Smooth muscle cell (in vitro differentiated cells): ENCODE measurements at regions not wholly inside any gene's neighbourhood (a gene's known extent, or its start where the extent isn't known, plus 50 kb on each side); places are given as distances from the start of the nearest gene placed in this dataset.
"Not testable (repeated sequence)": the region's sequence is repeated elsewhere in the genome, so short reads cannot be mapped to it uniquely, and the experiment has no call there.

Experiments used
- DNase-seq: peaks from one replicate; lab custom pipeline; 2025; ENCODE audit not compliant: unreplicated experiment; lab: John Stamatoyannopoulos, UW
- H2AFZ ChIP-seq: fragments of 200-600 bp; sonication (generic); 2 replicates; pipeline ENCODE4 v1.6.0; 2016; ENCODE audit warnings: antibody characterized with exemption, low read depth, mild to moderate bottlenecking
- H3F3A ChIP-seq: fragments of 200-600 bp; sonication (generic); 2 replicates; pipeline ENCODE4 v1.6.0; 2017; ENCODE audit warnings: antibody characterized with exemption, low read depth
- H3K27ac ChIP-seq: fragments of 200-600 bp; sonication (generic); 2 replicates; pipeline ENCODE4 v1.5.1; 2016; ENCODE audit warnings: low read depth, mild to moderate bottlenecking
- H3K27me3 ChIP-seq: fragments of 200-600 bp; sonication (generic); 2 replicates; pipeline ENCODE4 v1.6.1; 2016; ENCODE audit warnings: low read depth, mild to moderate bottlenecking
- H3K36me3 ChIP-seq: fragments of 200-600 bp; sonication (generic); 2 replicates; pipeline ENCODE4 v1.5.1; 2016; ENCODE audit warnings: low read depth
- H3K4me1 ChIP-seq: fragments of 200-600 bp; sonication (generic); 2 replicates; pipeline ENCODE4 v1.5.1; 2016; ENCODE audit warnings: low read depth
- H3K4me2 ChIP-seq: fragments of 200-600 bp; sonication (generic); 2 replicates; pipeline ENCODE4 v1.6.0; 2016; ENCODE audit warnings: mild to moderate bottlenecking
- H3K4me3 ChIP-seq: fragments of 200-600 bp; sonication (generic); 2 replicates; pipeline ENCODE4 v1.5.1; 2016; ENCODE audit warnings: mild to moderate bottlenecking
- H3K79me2 ChIP-seq: fragments of 200-600 bp; sonication (generic); 2 replicates; pipeline ENCODE4 v1.6.0; 2016; ENCODE audit warnings: low read depth, mild to moderate bottlenecking
- H3K9ac ChIP-seq: fragments of 200-600 bp; sonication (generic); 2 replicates; pipeline ENCODE4 v1.6.0; 2016; ENCODE audit warnings: low read depth
- H3K9me3 ChIP-seq: fragments of 200-600 bp; sonication (generic); replicated peaks from 2 replicates; pipeline ENCODE4 v1.5.1; 2016; ENCODE audit warnings: low read depth
- H4K20me1 ChIP-seq: fragments of 200-600 bp; sonication (generic); 2 replicates; pipeline ENCODE4 v1.6.0; 2016; ENCODE audit warnings: low read depth
- WGBS: methylation state at CpG from one replicate; pipeline ENCODE4 v1.1.7; 2016; ENCODE audit warnings: low lambda C conversion rate; 5-methylcytosine and 5-hydroxymethylcytosine counted together
- TF ChIP-seq, protein P1 (sequence below): fragments of 200-600 bp; sonication (generic); IDR thresholded peaks from 2 replicates; pipeline ENCODE4 v1.5.1; 2017; ENCODE audit warnings: borderline replicate concordance, mild to moderate bottlenecking, antibody characterized with exemption; ENCODE audit not compliant: insufficient read depth, poor library complexity, severe bottlenecking

GRCh38 chr13:85132986-85133385, 666.2 kb downstream of the SLITRK6 start:
- H3K36me3 ChIP-seq = no peaks in the 10 kb centered on the region
- no peaks in the 10 kb centered on the region for H3K27me3 ChIP-seq
- H3K4me3 ChIP-seq = no peak overlapping the region
- H3K79me2 ChIP-seq = no peaks in the 10 kb centered on the region
- no peaks in the 10 kb centered on the region for H3K9me3 ChIP-seq
- H2AFZ ChIP-seq = no peak overlapping the region
- no peaks in the 10 kb centered on the region for H4K20me1 ChIP-seq
- TF ChIP-seq, protein P1, sequence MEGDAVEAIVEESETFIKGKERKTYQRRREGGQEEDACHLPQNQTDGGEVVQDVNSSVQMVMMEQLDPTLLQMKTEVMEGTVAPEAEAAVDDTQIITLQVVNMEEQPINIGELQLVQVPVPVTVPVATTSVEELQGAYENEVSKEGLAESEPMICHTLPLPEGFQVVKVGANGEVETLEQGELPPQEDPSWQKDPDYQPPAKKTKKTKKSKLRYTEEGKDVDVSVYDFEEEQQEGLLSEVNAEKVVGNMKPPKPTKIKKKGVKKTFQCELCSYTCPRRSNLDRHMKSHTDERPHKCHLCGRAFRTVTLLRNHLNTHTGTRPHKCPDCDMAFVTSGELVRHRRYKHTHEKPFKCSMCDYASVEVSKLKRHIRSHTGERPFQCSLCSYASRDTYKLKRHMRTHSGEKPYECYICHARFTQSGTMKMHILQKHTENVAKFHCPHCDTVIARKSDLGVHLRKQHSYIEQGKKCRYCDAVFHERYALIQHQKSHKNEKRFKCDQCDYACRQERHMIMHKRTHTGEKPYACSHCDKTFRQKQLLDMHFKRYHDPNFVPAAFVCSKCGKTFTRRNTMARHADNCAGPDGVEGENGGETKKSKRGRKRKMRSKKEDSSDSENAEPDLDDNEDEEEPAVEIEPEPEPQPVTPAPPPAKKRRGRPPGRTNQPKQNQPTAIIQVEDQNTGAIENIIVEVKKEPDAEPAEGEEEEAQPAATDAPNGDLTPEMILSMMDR = no peak
- H3F3A ChIP-seq = no peaks in the 10 kb centered on the region
- no peak overlapping the region for H3K9ac ChIP-seq
- no peak for DNase-seq
- 98% methylated on average over 6 of the region's 6 CpGs for WGBS
- no peaks in the 10 kb centered on the region for H3K4me1 ChIP-seq
- no peak overlapping the region for H3K27ac ChIP-seq
- H3K4me2 ChIP-seq = no peak overlapping the region

GRCh38 chr13:85123501-85123900, 675.7 kb downstream of the SLITRK6 start:
- H3K36me3 ChIP-seq, H3K27ac ChIP-seq, H3K27me3 ChIP-seq, H3K9me3 ChIP-seq, H3K79me2 ChIP-seq, H3F3A ChIP-seq, H3K4me2 ChIP-seq, H2AFZ ChIP-seq, H3K9ac ChIP-seq, H4K20me1 ChIP-seq, H3K4me1 ChIP-seq, DNase-seq, H3K4me3 ChIP-seq: not testable (repeated sequence)
- 76% methylated on average over 14 of the region's 14 CpGs for WGBS

DNA sequence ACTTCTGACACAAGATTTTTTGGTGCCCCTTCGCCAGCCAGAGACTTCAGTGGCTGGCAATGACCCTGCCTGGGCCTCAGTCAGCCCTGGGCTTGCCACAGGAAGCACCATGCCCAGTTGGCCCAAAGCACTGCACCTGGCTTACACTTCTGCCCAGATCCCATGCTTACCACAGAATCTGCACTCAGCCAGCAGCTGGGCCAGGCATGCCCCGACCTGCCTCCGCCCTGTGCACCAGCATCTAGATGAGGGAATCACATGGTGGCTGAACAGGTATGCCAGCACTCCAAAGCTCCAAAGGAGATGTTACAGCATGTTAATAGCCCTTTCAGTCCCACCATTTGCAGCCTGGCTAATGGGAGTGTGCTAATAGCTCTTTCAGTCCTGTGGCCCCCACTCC, 690.9 kb downstream of the SLITRK6 start:
- no peaks in the 10 kb centered on the region for H3K36me3 ChIP-seq
- TF ChIP-seq, protein P1 = no peak
- H3K27me3 ChIP-seq = no peaks in the 10 kb centered on the region
- H3K4me3 ChIP-seq = no peak overlapping the region
- no peaks in the 10 kb centered on the region for H3F3A ChIP-seq
- H3K4me2 ChIP-seq = no peak overlapping the region
- no peak overlapping the region for H3K27ac ChIP-seq
- H3K9ac ChIP-seq = no peak overlapping the region
- H3K4me1 ChIP-seq = no peaks in the 10 kb centered on the region
- no peaks in the 10 kb centered on the region for H3K79me2 ChIP-seq
- 89% methylated on average over 3 of the region's 3 CpGs for WGBS
- H2AFZ ChIP-seq = no peak overlapping the region
- no peak for DNase-seq
- H3K9me3 ChIP-seq = no peaks in the 10 kb centered on the region
- no peaks in the 10 kb centered on the region for H4K20me1 ChIP-seq

DNA sequence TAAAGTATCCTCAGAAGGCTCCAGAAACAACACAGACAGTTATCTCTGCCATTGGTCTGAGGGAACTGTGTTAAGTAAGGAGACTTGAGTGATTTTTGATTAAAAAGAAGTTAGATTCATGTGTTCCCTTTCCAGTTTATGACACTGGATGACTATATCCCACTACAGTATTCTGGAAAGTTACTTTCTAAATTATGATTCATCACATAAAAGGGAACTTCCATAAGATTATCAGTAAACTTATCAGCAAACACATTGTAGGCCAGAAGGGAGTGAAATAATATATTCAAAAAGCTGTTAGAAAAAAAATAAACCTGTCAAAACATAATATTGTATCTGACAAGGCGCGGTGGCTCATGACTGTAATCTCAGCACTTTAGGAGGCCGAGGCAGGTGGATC, 700.0 kb downstream of the SLITRK6 start:
- no peak overlapping the region for H2AFZ ChIP-seq
- H3K4me1 ChIP-seq = no peaks in the 10 kb centered on the region
- H3K9me3 ChIP-seq = no peaks in the 10 kb centered on the region
- H3K9ac ChIP-seq = no peak overlapping the region
- 97% methylated on average over 3 of the region's 3 CpGs for WGBS
- no peaks in the 10 kb centered on the region for H4K20me1 ChIP-seq
- H3K27ac ChIP-seq = no peak overlapping the region
- TF ChIP-seq, protein P1 = no peak
- H3K36me3 ChIP-seq = no peaks in the 10 kb centered on the region
- no peak overlapping the region for H3K4me3 ChIP-seq
- no peak overlapping the region for H3K4me2 ChIP-seq
- no peaks in the 10 kb centered on the region for H3K79me2 ChIP-seq
- H3K27me3 ChIP-seq = no peaks in the 10 kb centered on the region
- H3F3A ChIP-seq = no peaks in the 10 kb centered on the region
- no peak for DNase-seq
